ENCODE measurements at regions not wholly inside any gene's neighbourhood (a gene's known extent, or its start where the extent isn't known, plus 50 kb on each side); places are given as distances from the start of the nearest gene placed in this dataset.
A peak's percentile ranks its signal among the peaks of the same experiment; 100 is the strongest.

DNA sequence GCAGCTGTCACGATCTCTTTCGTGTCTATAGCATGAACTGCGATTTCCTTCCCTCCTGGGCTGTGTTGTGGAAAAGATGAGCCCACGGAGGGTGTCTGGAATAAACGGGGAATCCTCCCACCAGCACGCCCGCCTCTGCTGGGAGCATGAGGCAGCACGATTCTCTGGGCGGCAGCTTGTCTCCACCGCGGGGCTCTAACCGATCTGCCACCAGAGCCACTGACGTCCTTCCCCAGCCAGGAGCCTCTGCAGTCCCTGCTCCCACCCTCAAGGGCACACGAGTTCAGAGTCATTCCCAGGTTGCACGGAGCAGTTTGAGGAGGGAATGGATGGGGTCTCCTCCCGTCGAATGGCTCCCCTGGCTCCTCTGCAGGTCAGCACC, 197.6 kb downstream of the DLL1 start:
- TF ChIP-seq, protein P1, sequence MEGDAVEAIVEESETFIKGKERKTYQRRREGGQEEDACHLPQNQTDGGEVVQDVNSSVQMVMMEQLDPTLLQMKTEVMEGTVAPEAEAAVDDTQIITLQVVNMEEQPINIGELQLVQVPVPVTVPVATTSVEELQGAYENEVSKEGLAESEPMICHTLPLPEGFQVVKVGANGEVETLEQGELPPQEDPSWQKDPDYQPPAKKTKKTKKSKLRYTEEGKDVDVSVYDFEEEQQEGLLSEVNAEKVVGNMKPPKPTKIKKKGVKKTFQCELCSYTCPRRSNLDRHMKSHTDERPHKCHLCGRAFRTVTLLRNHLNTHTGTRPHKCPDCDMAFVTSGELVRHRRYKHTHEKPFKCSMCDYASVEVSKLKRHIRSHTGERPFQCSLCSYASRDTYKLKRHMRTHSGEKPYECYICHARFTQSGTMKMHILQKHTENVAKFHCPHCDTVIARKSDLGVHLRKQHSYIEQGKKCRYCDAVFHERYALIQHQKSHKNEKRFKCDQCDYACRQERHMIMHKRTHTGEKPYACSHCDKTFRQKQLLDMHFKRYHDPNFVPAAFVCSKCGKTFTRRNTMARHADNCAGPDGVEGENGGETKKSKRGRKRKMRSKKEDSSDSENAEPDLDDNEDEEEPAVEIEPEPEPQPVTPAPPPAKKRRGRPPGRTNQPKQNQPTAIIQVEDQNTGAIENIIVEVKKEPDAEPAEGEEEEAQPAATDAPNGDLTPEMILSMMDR (IDR thresholded peaks at IDR 0.05; ENCODE audit: insufficient read depth, low read length, severe bottlenecking), result no peak
- H3K36me3 ChIP-seq (ENCODE audit: control insufficient read depth, insufficient read depth, low read length), result no peaks in the 10 kb centered on the region
- no peak for FAIRE-seq
- peaks cover 4% of the 10 kb centered on the region for H3K27me3 ChIP-seq (ENCODE audit: control insufficient read depth, insufficient read depth, low read length)
- H3K4me3 ChIP-seq (ENCODE audit: low read depth, low read length), result no peak overlapping the region
- no peak for DNase-seq (ENCODE audit: low read depth)

DNA sequence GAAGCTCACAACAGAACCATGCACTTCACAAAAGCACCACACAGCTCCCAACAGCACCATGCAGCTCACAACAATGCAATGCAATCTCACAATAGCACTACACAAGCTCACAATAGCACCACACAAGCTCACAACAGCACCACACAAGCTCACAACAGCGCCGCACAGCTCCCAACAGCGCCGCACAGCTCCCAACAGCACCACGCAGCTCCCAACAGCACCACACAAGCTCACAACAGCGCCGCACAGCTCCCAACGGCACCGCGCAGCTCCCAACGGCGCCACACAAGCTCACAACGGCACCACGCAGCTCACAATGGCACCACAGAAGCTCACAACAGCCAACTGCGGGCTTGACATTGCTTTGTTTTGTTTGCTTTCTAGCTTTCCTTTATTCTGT, 198.1 kb downstream of the DLL1 start:
- Histone ChIP-seq H3K36me3 (ENCODE audit: control insufficient read depth, insufficient read depth, low read length) (no peaks in the 10 kb centered on the region), H3K4me3 (ENCODE audit: low read depth, low read length) (no peak overlapping the region), H3K27me3 (ENCODE audit: control insufficient read depth, insufficient read depth, low read length) (peaks cover 4% of the 10 kb centered on the region)
- no peak for DNase-seq (ENCODE audit: low read depth)
- TF ChIP-seq, protein P1 (IDR thresholded peaks at IDR 0.05; ENCODE audit: insufficient read depth, low read length, severe bottlenecking), result no peak
- FAIRE-seq, result no peak

DNA sequence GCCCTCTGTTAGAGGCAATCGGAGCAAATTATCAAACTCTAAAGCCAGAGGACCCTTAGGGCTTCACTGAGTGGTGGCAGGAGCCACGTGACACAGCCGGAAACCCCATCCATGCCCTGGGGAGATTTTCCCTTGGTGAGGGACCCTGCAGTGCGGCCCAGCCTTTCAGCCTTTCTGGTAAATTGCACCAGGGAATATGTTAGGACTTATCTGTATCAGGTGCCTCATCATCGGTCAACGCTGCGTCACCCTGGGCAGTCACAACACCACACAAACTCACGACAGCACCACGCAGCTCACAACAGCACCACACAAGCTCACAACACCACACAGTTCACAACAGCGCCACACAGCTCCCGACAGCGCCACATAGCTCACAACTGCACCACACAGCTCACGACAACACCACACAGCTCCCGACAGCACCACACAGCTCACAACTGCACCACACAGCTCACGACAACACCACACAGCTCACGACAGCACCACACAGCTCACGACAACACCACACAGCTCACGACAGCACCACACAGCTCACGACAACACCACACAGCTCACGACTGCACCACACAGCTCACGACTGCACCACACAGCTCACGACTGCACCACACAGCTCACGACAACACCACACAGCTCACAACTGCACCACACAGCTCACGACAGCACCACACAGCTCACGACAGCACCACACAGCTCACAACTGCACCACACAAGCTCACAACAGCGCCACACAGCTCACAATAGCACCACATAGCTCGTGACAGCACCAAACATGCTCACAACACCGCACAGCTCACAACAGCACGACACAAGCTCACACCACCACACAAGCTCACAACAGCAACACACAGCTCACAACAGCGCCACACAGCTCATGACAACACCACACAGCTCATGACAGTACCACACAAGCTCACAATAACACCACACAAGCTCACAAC, 199.0 kb downstream of the DLL1 start:
- Histone ChIP-seq H3K27me3 (ENCODE audit: control insufficient read depth, insufficient read depth, low read length) (peaks cover 4% of the 10 kb centered on the region), H3K36me3 (ENCODE audit: control insufficient read depth, insufficient read depth, low read length) (no peaks in the 10 kb centered on the region), H3K4me3 (ENCODE audit: low read depth, low read length) (no peak overlapping the region)
- peak; percentile 100 for FAIRE-seq
- TF ChIP-seq, protein P1 (IDR thresholded peaks at IDR 0.05; ENCODE audit: insufficient read depth, low read length, severe bottlenecking), result no peak
- DNase-seq (ENCODE audit: low read depth), result no peak

DNA sequence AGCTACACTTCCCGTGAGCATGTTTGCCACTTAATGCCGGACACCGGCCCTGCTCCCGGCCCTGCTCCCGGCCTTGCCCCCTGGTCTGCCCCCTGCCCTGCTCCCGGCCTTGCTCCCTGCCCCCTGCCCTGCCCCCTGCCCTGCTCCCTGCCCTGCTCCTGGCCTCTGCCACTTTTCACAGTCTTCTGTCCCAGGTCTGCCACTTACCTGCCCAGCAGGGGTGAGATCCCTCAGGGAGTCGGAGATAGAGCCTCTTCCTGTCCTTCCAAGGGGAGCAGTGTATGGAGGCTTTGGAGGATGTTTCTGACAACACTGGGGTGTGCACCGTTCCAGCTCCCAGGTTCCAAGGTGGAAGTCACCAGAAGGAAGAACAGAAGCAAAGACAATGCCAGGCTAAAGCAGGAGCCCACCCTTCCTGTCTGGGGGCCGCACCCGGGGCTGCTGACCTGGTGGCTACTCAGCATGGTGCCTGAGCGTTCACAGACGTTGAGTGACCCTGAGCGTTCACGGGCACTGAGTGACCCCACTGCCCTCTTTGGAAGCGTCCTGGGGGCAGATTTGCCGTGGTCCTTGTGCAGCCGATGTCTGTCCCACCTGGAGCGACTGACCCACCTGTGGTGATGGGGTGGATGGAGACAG, 199.8 kb downstream of the DLL1 start:
- DNase-seq (ENCODE audit: low read depth) (no peak), FAIRE-seq (no peak)
- H3K36me3 ChIP-seq (ENCODE audit: control insufficient read depth, insufficient read depth, low read length), result no peaks in the 10 kb centered on the region
- H3K27me3 ChIP-seq (ENCODE audit: control insufficient read depth, insufficient read depth, low read length), result peaks cover 4% of the 10 kb centered on the region
- no peak overlapping the region for H3K4me3 ChIP-seq (ENCODE audit: low read depth, low read length)
- TF ChIP-seq, protein P1 (IDR thresholded peaks at IDR 0.05; ENCODE audit: insufficient read depth, low read length, severe bottlenecking), result no peak

DNA sequence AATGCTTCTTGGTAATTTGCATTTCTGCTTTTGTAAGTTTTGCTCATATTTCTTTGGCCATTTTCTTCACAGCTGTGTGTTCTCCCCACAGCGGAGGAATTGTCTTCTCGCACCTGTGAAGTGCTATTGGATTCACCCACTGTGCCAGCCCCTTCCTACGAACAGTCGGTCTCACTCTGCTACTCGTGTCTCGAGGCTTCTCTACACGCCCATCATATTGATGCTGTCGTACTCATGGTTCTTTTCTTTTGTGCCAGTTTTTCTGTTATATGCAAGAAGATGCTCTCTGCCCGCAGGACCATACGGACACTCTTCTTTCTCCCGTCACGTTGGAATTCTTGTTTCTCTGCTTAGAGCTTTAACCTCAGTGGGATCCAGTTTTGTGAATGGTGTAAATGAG, 200.3 kb downstream of the DLL1 start:
- H3K27me3 ChIP-seq (ENCODE audit: control insufficient read depth, insufficient read depth, low read length), result peaks cover 4% of the 10 kb centered on the region
- H3K36me3 ChIP-seq (ENCODE audit: control insufficient read depth, insufficient read depth, low read length), result no peaks in the 10 kb centered on the region
- DNase-seq (ENCODE audit: low read depth) (no peak), FAIRE-seq (no peak)
- TF ChIP-seq, protein P1 (IDR thresholded peaks at IDR 0.05; ENCODE audit: insufficient read depth, low read length, severe bottlenecking), result no peak
- H3K4me3 ChIP-seq (ENCODE audit: low read depth, low read length), result no peak overlapping the region
